K562 (cell line): ENCODE measurements at regions not wholly inside any gene's neighbourhood (a gene's known extent, or its start where the extent isn't known, plus 50 kb on each side); places are given as distances from the start of the nearest gene placed in this dataset.

Experiments used
- ATAC-seq: fragments of 200-7000 bp; cut with Tn5 transposase; 3 replicates; pipeline ENCODE4 v1.9.1; 2020; ENCODE audit warnings: moderate library complexity
- BruUV-seq: library from RNA; stranded (reverse); fragments of 400-500 nt; replicated peaks from 2 replicates; lab custom pipeline; 2021; lab: Mats Ljungman, UMichigan
- CTCF ChIA-PET: fragments of 300-600 bp; formaldehyde crosslinking; extraction: SDS; loops from one replicate; lab custom pipeline; 2021; ENCODE audit warnings: low intra/inter-chr PET ratio; lab: Yijun Ruan, JAX
- POLR2A ChIA-PET: fragments of 300-600, 350-650 bp; sonication (Branson Sonifier 250); formaldehyde crosslinking; extraction: SDS; loops from one replicate; lab custom pipeline; 2021; ENCODE audit warnings: antibody characterized with exemption, inconsistent platforms; lab: Yijun Ruan, JAX
- DNase-seq, 4 experiments: peaks; one replicate each; pipeline versions ENCODE4 v3.0.0 to v3.0.0-alpha.2; 2011 to 2018; ENCODE audit warnings: low spot score in 3 of 4, mixed read lengths in 3 of 4; ENCODE audit errors: extremely low read depth in 1 of 4
- FAIRE-seq: peaks from 2 replicates; lab custom pipeline; 2011; peaks lifted over from hg19 to GRCh38; lab: Jason Lieb, UNC
- H2AFZ ChIP-seq: 2 replicates; pipeline ENCODE4 v1.6.0; 2011; ENCODE audit warnings: low read depth, low read length, control low read depth, inconsistent platforms
- H3K27ac ChIP-seq: fragments of 200-600 bp; 3 replicates; pipeline ENCODE4 v1.8.0; 2011; ENCODE audit warnings: low read depth, mild to moderate bottlenecking, control low read depth, inconsistent platforms, low read length, moderate library complexity, mixed read lengths; ENCODE audit errors: extremely low read depth
- H3K27me3 ChIP-seq, 2 experiments: fragments of 300-600 bp in 1 of 2; 2 replicates in 1 of 2; 3 replicates in 1 of 2; pipeline versions ENCODE4 v1.6.0 to v1.8.0; 2011; ENCODE audit warnings: inconsistent platforms in 2 of 2, low read length in 2 of 2, mild to moderate bottlenecking in 1 of 2, mixed read lengths in 1 of 2, moderate library complexity in 1 of 2; ENCODE audit not compliant: control insufficient read depth in 2 of 2, insufficient read depth in 2 of 2
- H3K36me3 ChIP-seq: fragments of 300-600 bp; 3 replicates; pipeline ENCODE4 v1.8.0; 2011; ENCODE audit warnings: mild to moderate bottlenecking, low read length, inconsistent platforms; ENCODE audit not compliant: control insufficient read depth, insufficient read depth
- H3K4me1 ChIP-seq, 2 experiments: fragments of 200-600 bp in 1 of 2; replicated peaks in 1 of 2; 2 replicates in 1 of 2; 3 replicates in 1 of 2; pipeline versions ENCODE4 v1.5.1 to v1.8.0; 2011; ENCODE audit warnings: inconsistent platforms in 2 of 2, low read length in 2 of 2, mild to moderate bottlenecking in 1 of 2, mixed read lengths in 1 of 2, moderate library complexity in 1 of 2; ENCODE audit not compliant: control insufficient read depth in 2 of 2, insufficient read depth in 2 of 2
- H3K4me2 ChIP-seq: 2 replicates; pipeline ENCODE4 v1.6.1; 2011; ENCODE audit warnings: low read length, control low read depth, inconsistent platforms, mixed read lengths; ENCODE audit not compliant: insufficient read depth
- H3K4me3 ChIP-seq: fragments of 200-600 bp; sonication (generic), shearing (Covaris generic); 2 replicates; pipeline ENCODE4 v1.5.1; 2016; ENCODE audit warnings: control low read depth, inconsistent platforms
- H3K79me2 ChIP-seq: fragments of 200-600 bp; 3 replicates; pipeline ENCODE4 v1.8.0; 2011; ENCODE audit warnings: low read length, inconsistent platforms; ENCODE audit not compliant: control insufficient read depth, insufficient read depth
- H3K9ac ChIP-seq, 2 experiments: 2 replicates each; pipeline versions ENCODE4 v1.6.0 to v1.6.1; 2011; ENCODE audit warnings: low read depth in 2 of 2, low read length in 2 of 2, control low read depth in 1 of 2, inconsistent platforms in 1 of 2, mild to moderate bottlenecking in 1 of 2, mixed read lengths in 1 of 2; ENCODE audit not compliant: insufficient read depth in 1 of 2
- H3K9me1 ChIP-seq: one replicate; pipeline ENCODE4 v1.6.0; 2011; ENCODE audit warnings: inconsistent platforms, mild to moderate bottlenecking, low read length, moderate library complexity; ENCODE audit not compliant: control insufficient read depth, insufficient read depth
- H3K9me3 ChIP-seq: replicated peaks from 2 replicates; pipeline ENCODE4 v1.5.1; 2011; ENCODE audit warnings: low read depth, low read length, inconsistent platforms; ENCODE audit not compliant: control insufficient read depth, insufficient read depth
- H4K20me1 ChIP-seq: replicated peaks from 2 replicates; pipeline ENCODE4 v1.6.1; 2011; ENCODE audit warnings: low read length, inconsistent platforms, mixed read lengths; ENCODE audit not compliant: control insufficient read depth, insufficient read depth
- DPF2 ChIP-seq: fragments of 450-650 bp; IDR thresholded peaks from 2 replicates; pipeline ENCODE4 v1.6.1; 2016
- ERF ChIP-seq: fragments of 450-650 bp; formaldehyde crosslinking; IDR thresholded peaks from 2 replicates; pipeline ENCODE4 v1.4.0; 2020; ENCODE audit warnings: mild to moderate bottlenecking, mixed read lengths
- KDM5B ChIP-seq: fragments of 200-600 bp; sonication (generic); IDR thresholded peaks from 2 replicates; pipeline ENCODE4 v1.6.1; 2012; ENCODE audit warnings: low read depth, mild to moderate bottlenecking, moderate library complexity, low read length, control low read depth, inconsistent platforms; ENCODE audit not compliant: insufficient replicate concordance
- ZNF583 ChIP-seq: fragments of 250-450 bp; sonication (Bioruptor Pico); IDR thresholded peaks from 2 replicates; pipeline ENCODE4 v1.4.0; 2020
- WGBS: fragments of 100-300 bp; shearing (Covaris generic); methylation state at CpG from one replicate; pipeline ENCODE4 v1.1.6; 2016; ENCODE audit warnings: low coverage, mixed read lengths; ENCODE audit not compliant: insufficient coverage; ENCODE audit errors: missing lambda C conversion rate; 5-methylcytosine and 5-hydroxymethylcytosine counted together
- in situ Hi-C: fragments of 300-500 bp; cut with MboI; formaldehyde crosslinking; loops from 4 replicates; pipeline ENCODE4 v1.15.0; 2018; ENCODE audit warnings: inconsistent platforms, mixed read lengths
- intact Hi-C: fragments of 100-400 bp; cut with micrococcal nuclease; formaldehyde crosslinking; loops from 2 replicates; pipeline ENCODE4 v1.14.2; 2022
- TF ChIP-seq, protein P1 (sequence below): fragments of 450-650 bp; IDR thresholded peaks from 2 replicates; pipeline ENCODE4 v1.6.1; 2016; ENCODE audit warnings: mild to moderate bottlenecking, moderate library complexity

DNA sequence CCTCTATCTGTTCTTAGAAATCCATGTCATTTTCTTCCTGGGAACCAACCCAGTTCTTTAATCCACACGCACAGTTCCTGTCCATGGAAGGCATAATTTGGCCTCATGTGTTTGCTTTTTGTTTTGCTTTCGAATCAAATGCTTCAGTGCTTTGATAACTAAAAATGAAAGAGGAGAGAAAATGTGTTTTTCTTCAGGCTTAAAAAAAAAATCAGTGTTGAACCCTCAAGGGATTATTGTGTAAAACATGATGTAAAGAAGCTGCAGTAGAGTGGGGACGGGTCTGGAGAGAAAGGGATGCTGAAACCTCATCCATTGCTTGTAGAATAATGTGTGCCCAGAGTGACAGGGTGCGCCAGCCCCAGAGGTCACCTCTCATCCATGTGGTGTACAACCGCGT lies 197.5 kb upstream of the JARID2 start:
- Histone ChIP-seq H3K79me2 (no peaks in the 10 kb centered on the region), H3K27me3 (no peaks in the 10 kb centered on the region), H4K20me1 (no peaks in the 10 kb centered on the region), H3K4me3 (no peak overlapping the region), H3K27ac (no peak overlapping the region), H3K9me3 (no peaks in the 10 kb centered on the region), H3K9me1 (no peaks in the 10 kb centered on the region), H3K9ac (no peak overlapping the region; a peak in 1 of 4 replicates), H3K4me1 (peaks cover 0 to 5% of the 10 kb centered on the region in 2 experiments; a peak in 4 of 5 replicates), H3K36me3 (no peaks in the 10 kb centered on the region), H2AFZ (no peak overlapping the region), H3K4me2 (no peak overlapping the region)
- no TSS peak for BruUV-seq
- in situ Hi-C loops (no loop called here), intact Hi-C loops (no loop called here)
- DNase-seq (no peak), FAIRE-seq (no peak), ATAC-seq (no peak)
- ChIA-PET POLR2A (no interaction called here), CTCF (no interaction called here)
- whole genome bisulfite sequencing: 72% methylated on average over 6 of the region's 6 CpGs
- TF ChIP-seq ZNF583 (no peak), ERF (no peak), KDM5B (no peak), DPF2 (no peak)
- TF ChIP-seq, protein P1, sequence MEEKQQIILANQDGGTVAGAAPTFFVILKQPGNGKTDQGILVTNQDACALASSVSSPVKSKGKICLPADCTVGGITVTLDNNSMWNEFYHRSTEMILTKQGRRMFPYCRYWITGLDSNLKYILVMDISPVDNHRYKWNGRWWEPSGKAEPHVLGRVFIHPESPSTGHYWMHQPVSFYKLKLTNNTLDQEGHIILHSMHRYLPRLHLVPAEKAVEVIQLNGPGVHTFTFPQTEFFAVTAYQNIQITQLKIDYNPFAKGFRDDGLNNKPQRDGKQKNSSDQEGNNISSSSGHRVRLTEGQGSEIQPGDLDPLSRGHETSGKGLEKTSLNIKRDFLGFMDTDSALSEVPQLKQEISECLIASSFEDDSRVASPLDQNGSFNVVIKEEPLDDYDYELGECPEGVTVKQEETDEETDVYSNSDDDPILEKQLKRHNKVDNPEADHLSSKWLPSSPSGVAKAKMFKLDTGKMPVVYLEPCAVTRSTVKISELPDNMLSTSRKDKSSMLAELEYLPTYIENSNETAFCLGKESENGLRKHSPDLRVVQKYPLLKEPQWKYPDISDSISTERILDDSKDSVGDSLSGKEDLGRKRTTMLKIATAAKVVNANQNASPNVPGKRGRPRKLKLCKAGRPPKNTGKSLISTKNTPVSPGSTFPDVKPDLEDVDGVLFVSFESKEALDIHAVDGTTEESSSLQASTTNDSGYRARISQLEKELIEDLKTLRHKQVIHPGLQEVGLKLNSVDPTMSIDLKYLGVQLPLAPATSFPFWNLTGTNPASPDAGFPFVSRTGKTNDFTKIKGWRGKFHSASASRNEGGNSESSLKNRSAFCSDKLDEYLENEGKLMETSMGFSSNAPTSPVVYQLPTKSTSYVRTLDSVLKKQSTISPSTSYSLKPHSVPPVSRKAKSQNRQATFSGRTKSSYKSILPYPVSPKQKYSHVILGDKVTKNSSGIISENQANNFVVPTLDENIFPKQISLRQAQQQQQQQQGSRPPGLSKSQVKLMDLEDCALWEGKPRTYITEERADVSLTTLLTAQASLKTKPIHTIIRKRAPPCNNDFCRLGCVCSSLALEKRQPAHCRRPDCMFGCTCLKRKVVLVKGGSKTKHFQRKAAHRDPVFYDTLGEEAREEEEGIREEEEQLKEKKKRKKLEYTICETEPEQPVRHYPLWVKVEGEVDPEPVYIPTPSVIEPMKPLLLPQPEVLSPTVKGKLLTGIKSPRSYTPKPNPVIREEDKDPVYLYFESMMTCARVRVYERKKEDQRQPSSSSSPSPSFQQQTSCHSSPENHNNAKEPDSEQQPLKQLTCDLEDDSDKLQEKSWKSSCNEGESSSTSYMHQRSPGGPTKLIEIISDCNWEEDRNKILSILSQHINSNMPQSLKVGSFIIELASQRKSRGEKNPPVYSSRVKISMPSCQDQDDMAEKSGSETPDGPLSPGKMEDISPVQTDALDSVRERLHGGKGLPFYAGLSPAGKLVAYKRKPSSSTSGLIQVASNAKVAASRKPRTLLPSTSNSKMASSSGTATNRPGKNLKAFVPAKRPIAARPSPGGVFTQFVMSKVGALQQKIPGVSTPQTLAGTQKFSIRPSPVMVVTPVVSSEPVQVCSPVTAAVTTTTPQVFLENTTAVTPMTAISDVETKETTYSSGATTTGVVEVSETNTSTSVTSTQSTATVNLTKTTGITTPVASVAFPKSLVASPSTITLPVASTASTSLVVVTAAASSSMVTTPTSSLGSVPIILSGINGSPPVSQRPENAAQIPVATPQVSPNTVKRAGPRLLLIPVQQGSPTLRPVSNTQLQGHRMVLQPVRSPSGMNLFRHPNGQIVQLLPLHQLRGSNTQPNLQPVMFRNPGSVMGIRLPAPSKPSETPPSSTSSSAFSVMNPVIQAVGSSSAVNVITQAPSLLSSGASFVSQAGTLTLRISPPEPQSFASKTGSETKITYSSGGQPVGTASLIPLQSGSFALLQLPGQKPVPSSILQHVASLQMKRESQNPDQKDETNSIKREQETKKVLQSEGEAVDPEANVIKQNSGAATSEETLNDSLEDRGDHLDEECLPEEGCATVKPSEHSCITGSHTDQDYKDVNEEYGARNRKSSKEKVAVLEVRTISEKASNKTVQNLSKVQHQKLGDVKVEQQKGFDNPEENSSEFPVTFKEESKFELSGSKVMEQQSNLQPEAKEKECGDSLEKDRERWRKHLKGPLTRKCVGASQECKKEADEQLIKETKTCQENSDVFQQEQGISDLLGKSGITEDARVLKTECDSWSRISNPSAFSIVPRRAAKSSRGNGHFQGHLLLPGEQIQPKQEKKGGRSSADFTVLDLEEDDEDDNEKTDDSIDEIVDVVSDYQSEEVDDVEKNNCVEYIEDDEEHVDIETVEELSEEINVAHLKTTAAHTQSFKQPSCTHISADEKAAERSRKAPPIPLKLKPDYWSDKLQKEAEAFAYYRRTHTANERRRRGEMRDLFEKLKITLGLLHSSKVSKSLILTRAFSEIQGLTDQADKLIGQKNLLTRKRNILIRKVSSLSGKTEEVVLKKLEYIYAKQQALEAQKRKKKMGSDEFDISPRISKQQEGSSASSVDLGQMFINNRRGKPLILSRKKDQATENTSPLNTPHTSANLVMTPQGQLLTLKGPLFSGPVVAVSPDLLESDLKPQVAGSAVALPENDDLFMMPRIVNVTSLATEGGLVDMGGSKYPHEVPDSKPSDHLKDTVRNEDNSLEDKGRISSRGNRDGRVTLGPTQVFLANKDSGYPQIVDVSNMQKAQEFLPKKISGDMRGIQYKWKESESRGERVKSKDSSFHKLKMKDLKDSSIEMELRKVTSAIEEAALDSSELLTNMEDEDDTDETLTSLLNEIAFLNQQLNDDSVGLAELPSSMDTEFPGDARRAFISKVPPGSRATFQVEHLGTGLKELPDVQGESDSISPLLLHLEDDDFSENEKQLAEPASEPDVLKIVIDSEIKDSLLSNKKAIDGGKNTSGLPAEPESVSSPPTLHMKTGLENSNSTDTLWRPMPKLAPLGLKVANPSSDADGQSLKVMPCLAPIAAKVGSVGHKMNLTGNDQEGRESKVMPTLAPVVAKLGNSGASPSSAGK: no peak
